Loucy (cell line): ENCODE measurements at regions not wholly inside any gene's neighbourhood (a gene's known extent, or its start where the extent isn't known, plus 50 kb on each side); places are given as distances from the start of the nearest gene placed in this dataset.
"Not testable (repeated sequence)": the region's sequence is repeated elsewhere in the genome, so short reads cannot be mapped to it uniquely, and the experiment has no call there.

Experiments used
- H2AFZ ChIP-seq: fragments of 200-600 bp; sonication (generic); 2 replicates; pipeline ENCODE4 v1.6.0; 2016; ENCODE audit warnings: antibody characterized with exemption, mild to moderate bottlenecking, low read length, moderate library complexity
- H3F3A ChIP-seq: fragments of 200-600 bp; 2 replicates; pipeline ENCODE4 v1.6.0; 2016; ENCODE audit warnings: antibody characterized with exemption, low read depth, mild to moderate bottlenecking
- H3K27me3 ChIP-seq: fragments of 200-600 bp; sonication (generic); 2 replicates; pipeline ENCODE4 v1.6.1; 2014; ENCODE audit warnings: low read length, mild to moderate bottlenecking; ENCODE audit not compliant: insufficient read depth, poor library complexity, severe bottlenecking
- H3K36me3 ChIP-seq: fragments of 200-600 bp; sonication (generic); 2 replicates; pipeline ENCODE4 v1.6.1; 2016; ENCODE audit warnings: low read length; ENCODE audit not compliant: insufficient read depth
- H3K4me1 ChIP-seq: fragments of 200-600 bp; sonication (generic); 2 replicates; pipeline ENCODE4 v1.5.1; 2014; ENCODE audit warnings: low read length, mild to moderate bottlenecking; ENCODE audit not compliant: insufficient read depth, poor library complexity, severe bottlenecking
- H3K4me2 ChIP-seq: fragments of 200-600 bp; sonication (generic); 2 replicates; pipeline ENCODE4 v1.6.0; 2014; ENCODE audit warnings: antibody characterized with exemption, low read length, low read depth, mild to moderate bottlenecking; ENCODE audit not compliant: poor library complexity, severe bottlenecking
- H3K4me3 ChIP-seq: fragments of 200-600 bp; sonication (generic); 2 replicates; pipeline ENCODE4 v1.5.1; 2014; ENCODE audit warnings: low read length, mild to moderate bottlenecking, mixed read lengths; ENCODE audit not compliant: poor library complexity, severe bottlenecking
- H3K79me2 ChIP-seq: fragments of 200-600 bp; sonication (generic); 2 replicates; pipeline ENCODE4 v1.6.1; 2014; ENCODE audit warnings: low read length; ENCODE audit not compliant: insufficient read depth
- H3K9ac ChIP-seq: fragments of 200-600 bp; sonication (generic); 2 replicates; pipeline ENCODE4 v1.6.0; 2014; ENCODE audit warnings: mild to moderate bottlenecking, low read depth, low read length, moderate library complexity; ENCODE audit not compliant: poor library complexity, severe bottlenecking
- H3K9me2 ChIP-seq: fragments of 200-600 bp; sonication (generic); replicated peaks from 2 replicates; pipeline ENCODE4 v1.6.1; 2016; ENCODE audit warnings: low read depth, low read length, mixed read lengths
- H3K9me3 ChIP-seq: fragments of 200-600 bp; sonication (generic); 2 replicates; pipeline ENCODE4 v1.6.1; 2014; ENCODE audit warnings: mild to moderate bottlenecking, antibody characterized with exemption, low read length, low read depth; ENCODE audit not compliant: insufficient read depth
- H4K20me1 ChIP-seq: fragments of 200-600 bp; sonication (generic); 2 replicates; pipeline ENCODE4 v1.6.0; 2014; ENCODE audit warnings: antibody characterized with exemption, low read length, mild to moderate bottlenecking; ENCODE audit not compliant: insufficient read depth, poor library complexity, severe bottlenecking
- EZH2phosphoT487 ChIP-seq: fragments of 200-600 bp; IDR thresholded peaks from 2 replicates; pipeline ENCODE4 v1.6.1; 2018; ENCODE audit warnings: antibody characterized with exemption, mild to moderate bottlenecking, moderate library complexity, borderline replicate concordance
- TF ChIP-seq, protein P1 (sequence below): fragments of 200-600 bp; sonication (generic); conservative IDR thresholded peaks from 2 replicates; pipeline ENCODE4 v1.5.1; 2014; ENCODE audit warnings: mild to moderate bottlenecking, antibody characterized with exemption, low read length

GRCh38 chr7:83732305-83732704, 83.4 kb upstream of the SEMA3E start:
- Histone ChIP-seq H2AFZ (no peak overlapping the region), H3K79me2 (no peaks in the 10 kb centered on the region), H3K9ac (no peak overlapping the region), H4K20me1 (no peaks in the 10 kb centered on the region), H3F3A (no peaks in the 10 kb centered on the region), H3K9me3 (no peaks in the 10 kb centered on the region), H3K4me1 (no peaks in the 10 kb centered on the region), H3K36me3 (no peaks in the 10 kb centered on the region), H3K4me2 (no peak overlapping the region), H3K9me2 (no peaks in the 10 kb centered on the region), H3K4me3 (no peak overlapping the region), H3K27me3 (no peaks in the 10 kb centered on the region)
- no peak for TF ChIP-seq EZH2phosphoT487

- Histone ChIP-seq H3K27me3 (no peaks in the 10 kb centered on the region), H3K36me3 (no peaks in the 10 kb centered on the region), H3F3A (no peaks in the 10 kb centered on the region), H3K4me2 (no peak overlapping the region), H2AFZ (no peak overlapping the region), H3K4me3 (no peak overlapping the region), H3K79me2 (no peaks in the 10 kb centered on the region), H3K4me1 (no peaks in the 10 kb centered on the region), H3K9me2 (no peaks in the 10 kb centered on the region), H3K9me3 (no peaks in the 10 kb centered on the region), H3K9ac (no peak overlapping the region), H4K20me1 (no peaks in the 10 kb centered on the region)
- TF ChIP-seq, protein P1, sequence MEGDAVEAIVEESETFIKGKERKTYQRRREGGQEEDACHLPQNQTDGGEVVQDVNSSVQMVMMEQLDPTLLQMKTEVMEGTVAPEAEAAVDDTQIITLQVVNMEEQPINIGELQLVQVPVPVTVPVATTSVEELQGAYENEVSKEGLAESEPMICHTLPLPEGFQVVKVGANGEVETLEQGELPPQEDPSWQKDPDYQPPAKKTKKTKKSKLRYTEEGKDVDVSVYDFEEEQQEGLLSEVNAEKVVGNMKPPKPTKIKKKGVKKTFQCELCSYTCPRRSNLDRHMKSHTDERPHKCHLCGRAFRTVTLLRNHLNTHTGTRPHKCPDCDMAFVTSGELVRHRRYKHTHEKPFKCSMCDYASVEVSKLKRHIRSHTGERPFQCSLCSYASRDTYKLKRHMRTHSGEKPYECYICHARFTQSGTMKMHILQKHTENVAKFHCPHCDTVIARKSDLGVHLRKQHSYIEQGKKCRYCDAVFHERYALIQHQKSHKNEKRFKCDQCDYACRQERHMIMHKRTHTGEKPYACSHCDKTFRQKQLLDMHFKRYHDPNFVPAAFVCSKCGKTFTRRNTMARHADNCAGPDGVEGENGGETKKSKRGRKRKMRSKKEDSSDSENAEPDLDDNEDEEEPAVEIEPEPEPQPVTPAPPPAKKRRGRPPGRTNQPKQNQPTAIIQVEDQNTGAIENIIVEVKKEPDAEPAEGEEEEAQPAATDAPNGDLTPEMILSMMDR: no peak
- TF ChIP-seq EZH2phosphoT487: no peak
Measured at GRCh38 chr7:83731154-83731553, 82.2 kb upstream of the SEMA3E start.

DNA sequence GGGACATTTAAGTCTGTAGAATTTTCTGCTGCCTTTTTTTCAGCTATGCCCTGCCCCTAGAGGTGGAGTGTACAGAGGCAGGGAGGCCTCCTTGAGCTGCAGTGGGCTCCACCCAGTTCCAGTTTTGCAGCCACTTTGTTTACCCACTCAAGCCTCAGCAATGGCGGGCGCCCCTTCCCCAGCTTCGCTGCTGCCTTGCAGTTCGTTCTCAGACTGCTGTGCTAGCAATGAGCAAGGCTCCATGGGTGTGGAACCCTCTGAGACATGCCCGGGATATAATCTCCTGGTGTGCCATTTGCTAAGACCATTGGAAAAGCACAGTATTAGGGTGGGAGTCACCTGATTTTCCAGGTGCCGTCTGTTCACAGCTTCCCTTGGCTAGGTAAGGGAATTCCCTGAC, 68.0 kb upstream of the SEMA3E start:
- H3K79me2 ChIP-seq, H3K27me3 ChIP-seq, H4K20me1 ChIP-seq, H2AFZ ChIP-seq, H3K4me3 ChIP-seq, H3K4me1 ChIP-seq, H3K9me2 ChIP-seq, H3K36me3 ChIP-seq, H3K9me3 ChIP-seq, H3K9ac ChIP-seq, H3F3A ChIP-seq, H3K4me2 ChIP-seq: not testable (repeated sequence)

DNA sequence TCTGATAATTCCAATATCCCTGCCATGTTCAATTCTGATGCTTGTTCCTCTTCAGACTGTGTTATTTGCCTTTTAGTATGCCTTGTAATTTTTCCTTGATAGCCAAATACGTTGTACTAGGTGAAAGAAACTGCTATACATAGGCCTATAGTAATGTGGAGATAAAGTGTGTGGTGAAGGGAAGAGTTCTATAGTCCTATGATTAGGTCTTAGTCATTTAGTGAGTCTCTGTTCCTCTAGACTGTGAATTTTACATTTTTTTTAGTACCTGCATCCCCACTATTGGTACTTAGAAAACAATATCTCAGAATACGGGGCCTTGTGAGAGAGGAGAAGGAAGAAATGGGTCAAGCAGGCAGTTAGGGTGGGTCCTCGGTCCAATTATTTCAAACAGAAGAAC, 59.6 kb upstream of the SEMA3E start:
- Histone ChIP-seq H3K79me2 (no peaks in the 10 kb centered on the region), H3K27me3 (no peaks in the 10 kb centered on the region), H3K4me3 (no peak overlapping the region), H3K9me3 (no peaks in the 10 kb centered on the region), H3K4me1 (no peaks in the 10 kb centered on the region), H3F3A (no peaks in the 10 kb centered on the region), H3K9me2 (no peaks in the 10 kb centered on the region), H3K36me3 (no peaks in the 10 kb centered on the region), H3K4me2 (no peak overlapping the region), H2AFZ (no peak overlapping the region), H3K9ac (no peak overlapping the region), H4K20me1 (no peaks in the 10 kb centered on the region)
- TF ChIP-seq EZH2phosphoT487: no peak
- TF ChIP-seq, protein P1: no peak
